HG03520 (cell line): ENCODE measurements at regions not wholly inside any gene's neighbourhood (a gene's known extent, or its start where the extent isn't known, plus 50 kb on each side); places are given as distances from the start of the nearest gene placed in this dataset.
A peak's percentile ranks its signal among the peaks of the same experiment; 100 is the strongest.

Experiments
- ATAC-seq: cut with Tn5 transposase; IDR thresholded peaks from one replicate; pipeline ENCODE4 v1.9.1; 2021; ENCODE audit warnings: mild to moderate bottlenecking, moderate library complexity; ENCODE audit not compliant: unreplicated experiment

- ATAC-seq = no peak
These were observed 151.6 kb upstream of the MEF2C start for GRCh38 chr5:89034588-89034987.

- ATAC-seq = no peak
These were observed 147.8 kb upstream of the MEF2C start for GRCh38 chr5:89030798-89031197.

GRCh38 chr5:89028595-89029285 is 145.8 kb upstream of the MEF2C start:
- no peak for ATAC-seq

GRCh38 chr5:89024045-89024444 is 141.1 kb upstream of the MEF2C start:
- ATAC-seq = no peak

- no peak for ATAC-seq
These were observed 138.1 kb upstream of the MEF2C start for GRCh38 chr5:89020926-89021610.

GRCh38 chr5:89016741-89017303 is 133.8 kb upstream of the MEF2C start:
- ATAC-seq = no peak

GRCh38 chr5:89015409-89015808 is 132.4 kb upstream of the MEF2C start:
- no peak for ATAC-seq

- ATAC-seq = no peak
These were observed 129.1 kb upstream of the MEF2C start for GRCh38 chr5:89011778-89012711.

GRCh38 chr5:89010512-89010911 is 127.5 kb upstream of the MEF2C start:
- ATAC-seq = no peak

- no peak for ATAC-seq
These were observed 125.3 kb upstream of the MEF2C start for GRCh38 chr5:89008291-89008690.

- ATAC-seq = no peak
These were observed 123.0 kb upstream of the MEF2C start for GRCh38 chr5:89005990-89006389.

GRCh38 chr5:89004379-89004778 is 121.4 kb upstream of the MEF2C start:
- no peak for ATAC-seq

- no peak for ATAC-seq
These were observed 120.6 kb upstream of the MEF2C start for GRCh38 chr5:89003563-89004036.

- ATAC-seq = no peak
These were observed 116.9 kb upstream of the MEF2C start for GRCh38 chr5:88999853-89000252.

- ATAC-seq = no peak
These were observed 115.0 kb upstream of the MEF2C start for GRCh38 chr5:88997937-88998336.

- no peak for ATAC-seq
These were observed 101.1 kb upstream of the MEF2C start for GRCh38 chr5:88984040-88984439.

GRCh38 chr5:88979726-88980125 is 96.7 kb upstream of the MEF2C start:
- ATAC-seq = no peak

GRCh38 chr5:88979244-88979643 is 96.3 kb upstream of the MEF2C start:
- peak; percentile 66 for ATAC-seq

GRCh38 chr5:88976914-88977313 is 93.9 kb upstream of the MEF2C start:
- ATAC-seq = no peak

GRCh38 chr5:88967633-88968585 is 84.9 kb upstream of the MEF2C start:
- peak; percentile 58 for ATAC-seq
